HG03432 (cell line): ENCODE measurements at regions not wholly inside any gene's neighbourhood (a gene's known extent, or its start where the extent isn't known, plus 50 kb on each side); places are given as distances from the start of the nearest gene placed in this dataset.

ENCODE experiments used
- ATAC-seq: cut with Tn5 transposase; IDR thresholded peaks from one replicate; pipeline ENCODE4 v1.9.1; 2021; ENCODE audit warnings: mild to moderate bottlenecking, moderate library complexity; ENCODE audit not compliant: unreplicated experiment

DNA sequence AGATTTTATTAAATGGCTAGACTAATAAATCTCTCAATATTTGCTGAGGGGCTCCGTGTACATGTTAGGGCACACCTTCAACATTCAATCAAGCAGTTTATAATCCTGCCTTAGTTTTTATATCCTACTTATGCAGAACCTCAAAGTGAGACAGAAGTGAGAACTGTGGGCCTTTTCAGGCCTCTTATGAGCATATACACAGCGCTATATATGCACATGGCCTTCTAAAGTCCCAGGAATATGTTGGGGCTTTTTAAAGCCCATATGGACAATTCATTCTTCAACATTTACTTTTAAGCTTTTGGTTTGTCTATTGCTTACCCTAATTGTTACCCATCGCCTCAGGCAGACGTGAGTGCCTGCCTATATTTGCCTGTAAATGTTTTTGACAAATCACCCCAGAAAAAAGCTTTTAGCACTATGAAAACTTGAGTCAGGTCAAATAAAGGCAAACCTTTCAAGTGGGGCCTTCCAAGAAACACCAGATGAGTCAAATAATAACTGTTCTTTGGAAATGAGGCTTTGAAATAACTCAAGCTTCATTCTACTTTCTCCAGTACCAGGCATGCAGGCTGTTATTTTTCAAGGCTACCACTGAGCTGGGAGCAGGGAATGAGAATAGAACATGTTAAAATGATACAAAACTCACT lies 58.2 kb downstream of the ESM1 start:
- ATAC-seq, result no peak

GRCh38 chr5:54924487-54924886 lies 60.9 kb downstream of the ESM1 start:
- no peak for ATAC-seq

GRCh38 chr5:54917323-54917722 lies 68.1 kb downstream of the ESM1 start:
- ATAC-seq, result no peak

- ATAC-seq, result no peak
Observed at GRCh38 chr5:54915466-54916027, 69.8 kb downstream of the ESM1 start.

DNA sequence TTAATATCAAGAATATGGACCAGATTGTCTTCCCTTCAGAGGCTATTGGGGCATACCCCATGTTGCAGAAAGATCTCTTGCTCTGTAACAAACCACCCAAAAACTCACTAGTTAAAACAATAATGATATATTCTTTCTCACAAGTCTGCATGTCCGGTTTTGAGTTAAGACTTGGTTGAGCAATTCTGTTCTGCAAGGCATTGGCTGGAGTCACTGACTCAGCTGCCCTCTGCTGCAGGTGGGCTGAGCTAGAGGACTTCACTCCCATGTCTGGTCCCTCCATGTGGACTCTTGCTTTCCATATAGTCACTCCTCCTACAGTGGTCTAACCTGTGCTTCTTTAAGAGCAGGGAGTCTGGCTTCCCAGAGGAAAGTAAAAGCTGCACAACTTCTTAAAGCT lies 73.4 kb downstream of the ESM1 start:
- ATAC-seq, result no peak

DNA sequence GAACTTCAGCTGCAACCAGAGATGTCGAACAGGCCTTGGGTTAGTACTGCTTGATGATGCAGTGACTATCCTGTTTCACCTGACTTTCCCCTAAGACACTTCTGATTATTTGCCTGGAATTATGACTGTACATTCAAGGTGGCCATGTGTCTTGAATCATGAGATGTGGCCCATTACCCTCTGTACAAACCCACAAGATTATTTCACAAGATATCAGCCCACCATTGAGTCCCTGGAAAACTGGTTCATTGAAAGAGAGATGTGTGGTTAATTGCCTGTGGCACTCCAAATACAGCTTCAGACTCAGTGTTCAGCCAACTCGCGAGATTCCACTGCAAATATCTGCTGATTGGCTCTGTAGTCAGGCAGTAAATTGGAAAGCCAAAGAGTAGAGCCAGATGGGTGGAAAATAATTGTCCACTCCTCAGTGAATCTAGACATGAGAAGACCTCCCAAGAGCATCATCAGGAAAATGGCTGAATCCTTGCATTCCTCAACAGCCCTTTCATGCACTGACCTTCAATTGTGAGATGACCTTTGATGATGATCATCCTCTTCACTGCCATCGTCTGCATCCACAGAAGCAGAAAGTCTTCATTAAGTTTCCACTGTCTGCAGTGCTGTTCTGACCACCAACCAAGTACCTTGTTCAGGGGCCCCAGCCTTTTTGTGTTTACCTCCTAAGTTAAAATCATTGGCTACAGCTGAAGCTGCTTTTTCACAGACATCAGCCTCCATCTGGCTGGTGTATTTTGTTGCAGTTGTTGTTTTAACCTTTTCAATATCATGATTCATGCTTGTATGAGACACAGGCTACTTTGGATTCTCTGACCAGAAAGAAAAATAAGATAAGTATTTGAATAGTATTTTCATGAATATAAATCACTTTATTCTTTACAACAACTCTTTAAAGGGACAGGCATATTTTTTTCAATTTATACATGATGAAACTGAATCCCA lies 75.2 kb downstream of the ESM1 start:
- no peak for ATAC-seq

DNA sequence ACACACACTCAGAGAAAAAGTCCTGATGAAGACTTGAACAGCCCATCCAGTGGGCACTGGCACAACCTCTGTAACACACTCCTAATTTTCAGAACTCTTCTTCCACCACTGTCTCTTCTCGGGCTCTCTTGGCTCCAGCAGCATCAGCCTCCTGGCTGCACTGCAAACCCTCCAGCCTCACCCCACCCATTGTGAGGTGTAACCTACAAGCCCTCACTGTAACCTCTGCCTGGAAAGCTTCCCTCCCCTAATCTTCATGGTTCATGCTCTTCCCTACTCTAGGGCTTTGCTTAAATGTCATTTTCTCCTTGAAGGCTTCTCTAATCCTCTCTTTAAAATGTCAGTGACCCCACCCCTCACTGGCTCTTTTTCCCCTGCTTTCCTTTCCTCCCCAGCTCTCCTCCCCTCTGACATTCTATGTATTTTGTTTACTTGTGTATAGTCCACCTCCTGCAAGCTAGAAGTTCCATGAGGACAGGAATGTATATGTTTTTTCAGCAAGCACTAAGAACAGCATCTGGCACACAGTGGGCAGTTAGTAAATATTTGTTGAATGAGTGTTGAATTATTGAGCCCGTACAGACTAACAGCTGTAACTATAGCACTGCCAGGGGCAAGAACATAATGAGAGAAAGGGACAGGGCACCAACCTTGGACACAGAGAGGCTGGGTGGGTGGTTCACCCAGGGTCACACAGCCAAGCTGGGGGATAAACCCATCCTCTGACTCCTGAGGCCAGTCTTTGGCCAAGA lies 76.4 kb downstream of the ESM1 start:
- ATAC-seq, result no peak

- no peak for ATAC-seq
Observed at GRCh38 chr5:54905942-54906537, 79.4 kb downstream of the ESM1 start.

DNA sequence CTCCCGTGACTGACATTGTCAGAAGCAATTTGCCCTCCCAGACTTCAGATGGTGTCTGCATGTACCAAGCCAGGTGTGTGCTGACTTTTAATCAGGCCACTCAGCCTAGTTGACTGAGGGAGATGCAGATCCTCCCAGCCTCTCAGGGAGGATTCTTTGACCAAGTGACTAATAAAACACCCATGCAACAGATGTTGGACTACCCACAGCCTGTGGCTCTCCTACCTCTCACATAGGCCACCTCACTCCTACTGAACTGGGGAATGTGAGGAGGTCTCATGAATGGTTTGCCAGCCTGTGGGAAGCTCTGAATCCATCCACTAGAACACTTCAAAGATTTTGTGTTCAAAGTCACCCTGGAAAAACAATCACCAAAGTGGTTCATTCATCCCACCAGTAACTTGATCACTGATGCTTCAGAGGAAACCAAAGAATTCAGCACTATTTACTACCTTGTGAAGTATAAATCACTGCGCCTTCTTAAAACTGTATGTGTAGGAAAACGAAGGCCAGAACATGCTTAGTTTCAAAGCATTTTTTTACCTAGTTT lies 80.1 kb downstream of the ESM1 start:
- no peak for ATAC-seq

DNA sequence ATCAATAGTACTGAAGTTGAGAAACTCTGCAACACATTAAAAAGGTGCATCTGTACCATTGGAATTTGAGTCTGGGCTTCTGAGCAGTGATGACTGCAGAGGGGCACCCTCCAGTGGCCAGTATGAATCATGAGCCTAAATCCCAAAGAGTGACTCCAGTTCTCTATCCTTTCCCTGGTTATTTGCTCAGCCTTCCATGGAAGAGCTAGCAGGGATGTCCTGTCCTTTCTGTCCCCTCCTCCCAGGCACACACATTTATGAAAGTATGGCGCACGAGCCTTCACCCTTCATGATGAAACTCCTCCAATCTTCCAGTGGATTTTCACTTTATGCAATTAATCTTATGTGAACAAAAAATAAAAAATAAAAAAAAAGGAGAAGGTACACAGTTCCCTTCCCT lies 81.0 kb downstream of the ESM1 start:
- no peak for ATAC-seq

DNA sequence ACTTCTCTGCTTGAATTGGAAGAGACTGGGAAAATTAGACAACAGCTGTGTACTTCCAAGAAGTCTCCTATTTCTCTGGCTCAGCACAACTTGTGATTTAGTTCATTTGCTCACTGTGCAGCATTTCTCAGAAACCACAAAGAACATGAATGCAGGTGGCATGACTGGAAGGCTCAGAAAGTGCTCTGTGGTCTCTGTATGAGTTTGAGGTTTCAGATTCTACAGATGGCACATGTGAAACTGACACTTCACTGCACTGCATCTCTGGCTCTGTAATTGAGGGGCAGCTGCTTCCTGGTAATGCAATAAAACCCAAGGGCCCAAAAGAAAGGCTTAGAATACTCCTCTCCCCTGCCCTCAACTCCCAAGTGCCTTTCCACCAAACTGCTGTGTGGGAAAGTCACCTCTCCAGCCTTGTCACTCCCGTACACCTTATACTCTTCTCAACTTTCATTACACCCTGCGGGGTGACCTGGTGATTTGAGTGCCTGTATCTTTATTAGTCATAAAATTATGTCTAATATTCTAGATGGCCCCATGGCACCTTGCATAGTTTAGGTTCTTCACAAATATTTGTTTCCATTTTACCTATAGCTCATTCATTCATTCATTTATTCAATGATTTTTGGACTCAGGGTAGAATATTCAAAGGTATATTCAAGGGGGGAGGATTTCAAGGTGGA lies 82.5 kb downstream of the ESM1 start:
- ATAC-seq, result peak; percentile 100

DNA sequence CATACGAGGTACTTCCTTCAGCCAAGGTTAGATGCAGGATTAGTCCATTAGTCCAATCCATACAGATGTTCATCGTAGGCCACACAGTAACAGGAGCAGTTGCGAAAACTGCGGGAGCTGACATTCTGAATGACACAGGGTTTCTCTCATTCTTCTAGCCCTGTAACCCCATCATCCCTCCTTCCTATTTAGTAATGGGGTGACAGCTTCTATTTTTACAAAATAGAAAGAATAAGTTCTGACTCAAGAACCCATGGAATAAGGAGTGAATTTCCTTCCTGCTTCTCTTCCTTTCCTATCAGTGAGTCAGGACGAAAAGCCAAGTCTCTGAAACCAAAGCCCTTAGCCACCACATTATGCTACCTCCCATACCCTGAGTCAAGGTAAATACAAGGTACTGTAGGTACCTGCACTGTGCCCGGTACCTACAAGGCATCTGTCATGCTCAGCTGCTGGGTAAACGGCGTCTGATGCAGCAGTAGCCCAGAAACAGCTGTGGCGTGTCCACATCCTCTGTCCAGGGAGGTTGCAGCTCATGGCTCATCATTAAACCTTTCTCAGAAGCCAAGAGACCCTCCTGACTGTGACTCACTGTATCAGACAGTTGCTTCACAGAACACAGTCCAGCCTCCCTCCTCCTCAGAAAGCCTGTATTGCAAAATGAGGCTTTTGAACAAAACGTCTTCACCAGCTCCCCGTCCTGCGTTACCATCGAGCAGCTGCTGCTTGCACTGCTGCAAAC lies 84.2 kb downstream of the ESM1 start:
- ATAC-seq, result no peak

- ATAC-seq, result no peak
Observed at GRCh38 chr5:54897001-54897400, 88.4 kb downstream of the ESM1 start.

DNA sequence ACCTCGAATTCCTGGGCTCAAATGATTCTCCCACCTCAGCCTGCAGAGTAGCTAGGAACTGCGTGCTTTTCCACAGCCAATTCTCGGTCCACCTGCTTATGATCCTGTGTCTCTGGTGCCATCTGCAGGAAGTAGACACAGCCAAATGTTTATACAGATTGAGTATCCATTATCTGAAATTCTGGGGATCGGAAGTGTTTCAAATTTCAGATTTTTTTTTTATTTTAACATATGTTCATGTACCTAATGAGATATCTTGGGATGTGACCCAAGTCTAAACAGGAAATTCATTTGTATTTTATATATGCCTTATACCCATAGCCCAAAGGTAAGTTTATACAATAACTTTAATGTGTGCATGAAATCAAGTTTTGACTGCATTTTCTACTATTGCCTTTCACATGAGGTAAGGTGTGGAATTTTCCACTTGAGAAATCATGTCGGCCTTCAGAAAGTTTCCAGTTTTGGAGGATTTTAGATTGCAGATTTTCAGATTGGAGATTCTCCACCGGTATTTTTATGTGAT lies 89.5 kb downstream of the ESM1 start:
- no peak for ATAC-seq

- no peak for ATAC-seq
Observed at GRCh38 chr5:54894957-54895815, 90.2 kb downstream of the ESM1 start.

GRCh38 chr5:54889826-54890225 lies 95.6 kb downstream of the ESM1 start:
- no peak for ATAC-seq

DNA sequence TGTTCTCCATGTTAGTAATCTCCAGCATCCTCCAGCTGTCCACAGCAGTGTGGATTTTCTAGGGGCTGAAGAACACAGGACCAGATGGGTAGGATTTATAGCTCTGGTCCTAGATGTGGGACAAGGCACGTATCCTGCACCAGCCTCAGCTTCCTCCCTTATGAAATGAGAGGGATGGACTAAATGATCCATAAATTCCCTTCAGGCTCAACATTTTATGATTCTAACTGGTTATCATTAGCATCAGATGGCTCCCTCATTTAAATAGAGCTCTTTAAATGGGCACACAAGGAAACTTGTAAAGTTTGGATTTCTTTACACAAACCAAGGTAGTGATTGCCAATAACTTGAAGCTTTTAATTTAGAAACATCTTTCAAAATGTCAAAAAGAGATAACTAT lies 97.7 kb downstream of the ESM1 start:
- no peak for ATAC-seq

GRCh38 chr5:54886866-54887265 lies 98.5 kb downstream of the ESM1 start:
- ATAC-seq, result no peak
